Left renal cortex interstitium (tissue), 4 donors: ENCODE measurements at regions not wholly inside any gene's neighbourhood (a gene's known extent, or its start where the extent isn't known, plus 50 kb on each side); places are given as distances from the start of the nearest gene placed in this dataset.
"Not testable (repeated sequence)": the region's sequence is repeated elsewhere in the genome, so short reads cannot be mapped to it uniquely, and the experiment has no call there.

ENCODE experiments used
- DNase-seq, 4 donors: peaks; one replicate each; pipeline ENCODE4 v3.0.0-alpha.2; 2013; ENCODE audit warnings: low read depth in 4 of 4, low spot score in 2 of 4, missing footprints in 1 of 4

DNA sequence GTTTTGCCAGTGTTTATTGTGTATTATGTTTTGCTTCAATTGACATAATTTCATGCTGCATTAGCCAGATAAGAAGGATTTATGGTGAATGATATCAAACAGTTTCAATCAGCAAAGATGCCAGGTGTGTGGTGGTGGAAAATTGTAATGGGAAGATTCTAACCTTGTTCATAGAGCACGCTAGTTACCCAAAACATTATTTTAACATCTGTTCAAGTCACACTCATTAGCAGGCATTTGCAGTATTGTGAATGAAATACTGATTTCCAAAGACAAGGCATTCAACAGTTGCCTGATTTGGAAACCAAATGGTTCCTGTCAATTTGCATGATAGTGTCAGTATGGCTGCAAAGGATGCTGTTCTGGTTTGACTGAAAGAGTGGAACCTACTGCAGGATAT lies 129.7 kb downstream of the EPC1 start:
- no peak for DNase-seq

DNA sequence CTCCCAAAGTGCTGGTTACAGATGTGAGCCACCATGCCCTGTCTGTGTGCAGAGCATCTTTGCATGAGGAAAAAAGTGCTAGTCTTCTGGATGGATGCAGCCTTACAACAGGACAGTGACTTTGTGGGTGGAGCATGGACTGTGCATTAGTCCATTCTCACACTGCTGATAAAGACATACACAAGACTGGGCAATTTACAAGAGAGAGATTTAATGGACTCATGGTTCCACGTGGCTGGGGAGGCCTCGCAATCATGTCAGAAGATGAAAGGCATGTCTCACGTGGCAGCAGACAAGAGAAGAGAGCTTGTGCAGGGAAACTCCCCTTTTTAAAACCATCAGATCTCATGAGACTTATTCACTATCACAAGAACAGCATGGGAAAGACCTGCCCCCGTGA lies 133.1 kb downstream of the EPC1 start:
- DNase-seq: not testable (repeated sequence)

DNA sequence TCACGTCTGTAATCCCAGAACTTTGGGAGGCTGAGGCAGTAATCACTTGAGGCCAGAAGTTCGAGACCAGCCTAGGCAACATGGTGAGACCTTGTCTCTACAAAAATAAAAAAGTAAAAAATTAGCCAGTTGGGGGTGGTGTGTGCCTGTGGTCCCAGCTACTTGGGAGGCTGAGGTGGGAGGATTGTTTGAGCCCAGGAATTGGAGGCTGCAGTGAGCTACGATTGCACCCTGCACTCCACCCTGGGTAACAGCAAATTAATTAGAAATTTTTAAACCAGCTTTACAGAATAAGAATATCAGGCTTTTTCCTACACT lies 136.0 kb downstream of the EPC1 start:
- no peak for DNase-seq

GRCh38 chr10:32210306-32211045 lies 136.5 kb downstream of the EPC1 start:
- DNase-seq: no peak

- DNase-seq: not testable (repeated sequence)
Observed at GRCh38 chr10:32208005-32208404, 139.0 kb downstream of the EPC1 start.

DNA sequence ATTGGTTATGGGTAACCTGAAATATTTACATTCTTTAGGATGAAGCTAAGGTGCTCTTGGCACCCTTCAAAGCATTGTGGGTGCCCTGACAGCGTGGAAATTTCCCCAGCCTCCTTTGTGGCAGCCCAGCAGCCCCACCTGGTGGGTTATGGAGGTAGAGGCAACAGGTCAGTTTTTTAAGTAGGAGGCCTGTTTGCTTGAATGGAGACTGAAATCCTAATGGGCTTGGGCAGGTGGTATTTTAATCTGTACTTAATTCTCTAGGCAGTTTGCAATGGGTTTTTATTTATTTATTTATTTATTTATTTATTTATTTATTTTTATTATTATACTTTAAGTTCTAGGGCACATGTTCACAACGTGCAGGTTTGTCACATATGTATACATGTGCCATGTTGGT lies 139.4 kb downstream of the EPC1 start:
- DNase-seq: no peak

GRCh38 chr10:32205670-32206069 lies 141.3 kb downstream of the EPC1 start:
- DNase-seq: no peak

- no peak for DNase-seq
Observed at GRCh38 chr10:32204606-32205005, 142.4 kb downstream of the EPC1 start.

- no peak for DNase-seq
Observed at GRCh38 chr10:32199714-32200394, 143.6 kb upstream of the KIF5B start.

- no peak for DNase-seq
Observed at GRCh38 chr10:32197423-32197822, 141.2 kb upstream of the KIF5B start.

- peak in 2 of 4 donors; percentile 38 to 61 for DNase-seq
Observed at GRCh38 chr10:32190890-32191491, 134.8 kb upstream of the KIF5B start.

DNA sequence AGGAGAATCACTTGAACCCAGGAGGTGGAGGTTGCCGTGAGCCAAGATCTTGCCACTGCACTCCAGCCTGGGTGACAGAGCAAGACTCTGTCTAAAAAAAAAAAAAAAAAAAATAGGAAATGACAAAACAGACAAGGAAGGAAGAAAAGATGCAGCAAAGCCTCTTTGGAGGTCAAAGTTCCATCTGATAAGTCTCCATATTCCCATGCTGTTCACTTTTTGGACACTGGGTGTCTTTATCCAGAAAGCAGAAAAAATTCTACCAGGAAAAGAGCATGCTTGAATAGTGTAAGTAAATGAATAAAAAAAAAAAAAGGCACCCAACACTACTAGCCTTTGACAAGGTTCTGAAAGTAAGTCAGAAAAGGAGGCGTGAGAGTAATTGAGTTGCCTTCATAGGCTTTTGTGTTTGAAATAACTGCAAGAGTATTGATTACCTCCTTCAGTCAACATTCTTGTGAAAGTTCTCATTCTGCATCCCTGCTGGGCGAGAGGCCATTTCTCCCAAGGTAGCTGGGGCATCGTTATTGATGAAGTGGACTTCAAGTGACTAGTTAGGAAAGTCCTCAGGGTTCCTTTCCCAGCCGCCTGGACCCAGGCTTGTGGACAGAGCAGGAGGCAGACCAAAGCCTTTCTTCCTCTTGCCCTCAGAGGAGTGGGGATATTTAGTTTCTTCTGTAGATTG lies 133.3 kb upstream of the KIF5B start:
- no peak for DNase-seq

- not testable (repeated sequence) for DNase-seq
Observed at GRCh38 chr10:32188601-32189000, 132.4 kb upstream of the KIF5B start.

- no peak for DNase-seq
Observed at GRCh38 chr10:32187686-32188085, 131.5 kb upstream of the KIF5B start.

- DNase-seq: not testable (repeated sequence)
Observed at GRCh38 chr10:32183652-32184051, 127.4 kb upstream of the KIF5B start.

DNA sequence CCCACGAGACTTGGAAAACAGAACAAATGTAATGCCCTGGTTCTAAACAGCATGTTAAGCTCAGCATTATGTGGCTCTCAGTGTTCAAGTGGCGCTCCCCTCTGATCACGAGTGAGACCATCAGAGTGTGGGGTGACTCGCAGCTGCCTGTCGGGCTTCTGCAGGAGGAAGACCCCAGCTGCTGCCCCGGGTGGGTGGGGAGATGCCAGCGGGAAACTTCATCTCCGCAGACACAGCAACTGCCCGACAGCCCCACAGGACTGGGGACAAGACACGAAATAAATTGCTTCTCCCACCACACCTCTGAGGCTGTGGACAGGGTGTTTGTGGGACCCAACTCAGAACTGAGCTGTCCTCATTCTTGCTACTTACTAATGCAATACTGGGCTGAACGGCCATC lies 126.3 kb upstream of the KIF5B start:
- DNase-seq: no peak

DNA sequence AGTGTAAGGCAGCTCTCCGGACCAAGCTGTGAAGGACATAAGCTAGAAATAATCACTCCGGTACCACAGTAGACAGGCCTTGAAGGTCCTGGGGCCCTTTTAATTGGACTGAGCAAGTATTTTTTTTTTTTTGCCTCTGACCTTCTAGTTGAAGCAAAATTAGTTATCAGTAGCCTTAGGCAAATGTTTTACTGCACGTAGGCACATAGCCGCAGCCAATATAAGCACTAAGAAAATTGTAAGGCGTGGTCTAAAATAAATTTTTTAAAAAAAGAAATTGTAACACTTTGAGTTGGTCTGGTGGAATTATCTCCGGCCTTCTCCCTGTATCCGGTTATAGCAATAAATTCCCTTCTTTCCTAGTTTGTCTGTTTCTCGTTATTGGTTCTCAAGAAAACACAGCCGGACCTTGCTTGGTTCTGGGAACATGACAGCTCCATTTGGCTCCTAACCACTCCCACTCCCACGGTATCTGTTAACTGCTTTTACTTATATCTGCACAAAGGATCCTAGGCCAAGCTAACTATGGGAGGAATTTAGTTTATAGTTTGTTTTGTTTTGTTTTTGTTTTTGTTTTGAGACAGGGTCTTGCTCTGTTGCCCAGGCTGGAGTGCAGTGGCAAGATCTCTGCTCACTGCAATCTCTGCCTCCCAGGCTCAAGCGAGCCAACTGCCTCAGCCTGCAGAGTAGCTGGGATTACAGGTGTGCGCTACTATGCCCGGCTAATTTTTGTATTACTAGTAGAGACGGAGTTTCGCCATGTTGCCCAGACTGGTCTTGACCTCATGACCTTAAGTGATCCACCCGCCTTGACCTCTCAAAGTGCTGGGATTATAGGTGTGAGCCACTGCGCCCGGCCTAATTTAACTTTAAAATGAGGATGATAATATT lies 124.4 kb upstream of the KIF5B start:
- no peak for DNase-seq

DNA sequence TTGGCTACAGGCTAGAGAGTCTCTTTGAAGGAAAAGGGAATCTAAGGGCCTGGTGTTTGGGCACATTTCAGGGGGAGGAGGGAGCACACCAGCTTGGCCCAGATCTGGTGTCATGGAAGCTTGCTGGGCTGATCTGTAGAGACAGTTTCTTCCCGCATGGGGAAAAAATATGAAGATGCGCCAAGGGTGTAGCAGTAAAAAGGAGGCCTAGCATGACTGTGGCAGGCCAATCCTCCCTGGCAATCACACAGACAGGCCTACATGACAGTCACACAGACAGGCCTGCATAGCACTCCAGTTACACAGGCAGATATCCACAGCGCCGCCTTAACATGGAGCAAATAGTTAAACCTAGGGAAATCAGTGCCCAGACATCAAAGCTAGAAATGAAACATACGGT lies 123.6 kb upstream of the KIF5B start:
- no peak for DNase-seq

DNA sequence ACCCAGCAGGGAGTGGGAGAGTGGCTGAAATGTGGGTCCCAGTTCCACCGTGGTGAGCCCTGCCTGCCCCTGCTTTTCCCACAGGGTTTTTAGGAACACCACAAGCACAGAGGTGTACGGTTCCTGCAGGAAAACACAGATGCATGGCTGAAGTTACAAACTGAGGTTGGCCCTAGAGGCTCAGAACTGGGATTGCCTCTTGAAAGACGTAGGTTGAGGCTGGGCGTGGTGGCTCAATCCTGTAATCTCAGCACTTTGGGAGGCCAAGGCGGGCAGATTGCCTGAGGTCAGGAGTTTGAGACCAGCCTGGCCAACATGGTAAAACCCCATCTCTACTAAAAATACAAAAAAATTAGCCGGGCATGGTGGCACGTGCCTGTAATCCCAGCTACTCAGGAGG lies 121.4 kb upstream of the KIF5B start:
- not testable (repeated sequence) for DNase-seq

GRCh38 chr10:32175629-32176028 lies 119.4 kb upstream of the KIF5B start:
- DNase-seq: no peak
